NCI-H526 treated with DMSO at 0.1 percent for 48 hours (cell line): ENCODE measurements at regions not wholly inside any gene's neighbourhood (a gene's known extent, or its start where the extent isn't known, plus 50 kb on each side); places are given as distances from the start of the nearest gene placed in this dataset.
"Not testable (repeated sequence)": the region's sequence is repeated elsewhere in the genome, so short reads cannot be mapped to it uniquely, and the experiment has no call there.

Experiments
- DNase-seq: peaks from one replicate; lab custom pipeline; 2025; lab: John Stamatoyannopoulos, UW

GRCh38 chr3:31290046-31290445 lies 242.7 kb upstream of the STT3B start:
- no peak for DNase-seq

GRCh38 chr3:31291818-31292217 lies 240.9 kb upstream of the STT3B start:
- DNase-seq, result no peak

- no peak for DNase-seq
These were observed 238.1 kb upstream of the STT3B start for GRCh38 chr3:31294430-31295149.

- DNase-seq, result no peak
These were observed 237.5 kb upstream of the STT3B start for GRCh38 chr3:31295150-31295765.

- DNase-seq, result no peak
These were observed 234.9 kb upstream of the STT3B start for GRCh38 chr3:31297726-31298298.

- no peak for DNase-seq
These were observed 232.0 kb upstream of the STT3B start for GRCh38 chr3:31300456-31301443.

- DNase-seq, result no peak
These were observed 230.4 kb upstream of the STT3B start for GRCh38 chr3:31302343-31302742.

GRCh38 chr3:31305340-31305739 lies 227.4 kb upstream of the STT3B start:
- DNase-seq, result no peak

- DNase-seq, result no peak
These were observed 225.5 kb upstream of the STT3B start for GRCh38 chr3:31307131-31307785.

GRCh38 chr3:31311559-31311958 lies 221.2 kb upstream of the STT3B start:
- no peak for DNase-seq

GRCh38 chr3:31312400-31312799 lies 220.3 kb upstream of the STT3B start:
- no peak for DNase-seq

GRCh38 chr3:31314258-31314657 lies 218.5 kb upstream of the STT3B start:
- no peak for DNase-seq

GRCh38 chr3:31319332-31319731 lies 213.4 kb upstream of the STT3B start:
- no peak for DNase-seq

GRCh38 chr3:31321620-31322019 lies 211.1 kb upstream of the STT3B start:
- DNase-seq, result no peak

GRCh38 chr3:31322460-31322859 lies 210.3 kb upstream of the STT3B start:
- no peak for DNase-seq

- DNase-seq, result not testable (repeated sequence)
These were observed 204.8 kb upstream of the STT3B start for GRCh38 chr3:31327826-31328357.

- DNase-seq, result no peak
These were observed 201.4 kb upstream of the STT3B start for GRCh38 chr3:31331278-31331677.

- DNase-seq, result no peak
These were observed 191.6 kb upstream of the STT3B start for GRCh38 chr3:31341130-31341529.

GRCh38 chr3:31343075-31343474 lies 189.7 kb upstream of the STT3B start:
- no peak for DNase-seq

- DNase-seq, result no peak
These were observed 187.1 kb upstream of the STT3B start for GRCh38 chr3:31345581-31345980.

- DNase-seq, result no peak
These were observed 186.2 kb upstream of the STT3B start for GRCh38 chr3:31346542-31346979.
